Endothelial cell of umbilical vein (primary cell): ENCODE measurements at regions not wholly inside any gene's neighbourhood (a gene's known extent, or its start where the extent isn't known, plus 50 kb on each side); places are given as distances from the start of the nearest gene placed in this dataset.

ENCODE experiments used
- POLR2A ChIP-seq: IDR thresholded peaks from 2 replicates; pipeline ENCODE4 v1.6.1; 2012; ENCODE audit warnings: low read depth, mild to moderate bottlenecking, control low read depth, low read length
- POLR2AphosphoS5 ChIP-seq: IDR thresholded peaks from 2 replicates; pipeline ENCODE4 v1.6.1; 2012; ENCODE audit warnings: low read depth, mild to moderate bottlenecking, control low read depth, low read length, moderate library complexity; ENCODE audit not compliant: insufficient read depth
- TF ChIP-seq, protein P1 (sequence below), 2 donors: IDR thresholded peaks; 1 replicate in 1 of 2; 2 replicates in 1 of 2; pipeline ENCODE4 v1.5.1; 2011; ENCODE audit warnings: low read length in 2 of 2, mild to moderate bottlenecking in 2 of 2, moderate library complexity in 2 of 2, control low read depth in 1 of 2, inconsistent platforms in 1 of 2, low read depth in 1 of 2; ENCODE audit not compliant: insufficient read depth in 1 of 2; ENCODE audit errors: extremely low read depth in 1 of 2
- TF ChIP-seq, protein P2 (sequence below): IDR thresholded peaks from 2 replicates; pipeline ENCODE4 v1.6.1; 2011; ENCODE audit not compliant: insufficient read depth, insufficient read length

DNA sequence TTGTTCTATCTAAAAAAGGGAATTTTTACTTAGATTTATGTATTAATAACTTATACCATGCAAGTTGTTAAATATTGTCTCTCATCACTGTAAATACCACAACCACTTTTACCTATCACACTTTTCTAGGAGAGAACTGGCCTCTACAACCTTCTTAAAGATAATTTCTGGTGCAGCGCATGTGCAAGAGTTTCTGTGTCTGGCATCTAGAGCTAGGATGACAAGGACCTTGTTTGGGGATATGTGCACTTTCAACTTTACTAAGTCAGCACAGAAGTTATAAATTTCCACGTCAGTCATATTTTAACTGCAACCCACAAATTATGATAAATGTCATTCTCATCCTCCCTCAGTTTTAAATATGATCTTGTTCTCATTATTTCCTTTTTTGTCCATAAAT lies 156.9 kb upstream of the ADCY1 start:
- TF ChIP-seq, protein P1, sequence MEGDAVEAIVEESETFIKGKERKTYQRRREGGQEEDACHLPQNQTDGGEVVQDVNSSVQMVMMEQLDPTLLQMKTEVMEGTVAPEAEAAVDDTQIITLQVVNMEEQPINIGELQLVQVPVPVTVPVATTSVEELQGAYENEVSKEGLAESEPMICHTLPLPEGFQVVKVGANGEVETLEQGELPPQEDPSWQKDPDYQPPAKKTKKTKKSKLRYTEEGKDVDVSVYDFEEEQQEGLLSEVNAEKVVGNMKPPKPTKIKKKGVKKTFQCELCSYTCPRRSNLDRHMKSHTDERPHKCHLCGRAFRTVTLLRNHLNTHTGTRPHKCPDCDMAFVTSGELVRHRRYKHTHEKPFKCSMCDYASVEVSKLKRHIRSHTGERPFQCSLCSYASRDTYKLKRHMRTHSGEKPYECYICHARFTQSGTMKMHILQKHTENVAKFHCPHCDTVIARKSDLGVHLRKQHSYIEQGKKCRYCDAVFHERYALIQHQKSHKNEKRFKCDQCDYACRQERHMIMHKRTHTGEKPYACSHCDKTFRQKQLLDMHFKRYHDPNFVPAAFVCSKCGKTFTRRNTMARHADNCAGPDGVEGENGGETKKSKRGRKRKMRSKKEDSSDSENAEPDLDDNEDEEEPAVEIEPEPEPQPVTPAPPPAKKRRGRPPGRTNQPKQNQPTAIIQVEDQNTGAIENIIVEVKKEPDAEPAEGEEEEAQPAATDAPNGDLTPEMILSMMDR (IDR thresholded peaks at IDR 0.05; ENCODE audit: extremely low read depth in 1 of 2, insufficient read depth in 1 of 2, low read depth in 1 of 2, low read length in 2 of 2), result no peak
- no peak for TF ChIP-seq POLR2A
- TF ChIP-seq, protein P2, sequence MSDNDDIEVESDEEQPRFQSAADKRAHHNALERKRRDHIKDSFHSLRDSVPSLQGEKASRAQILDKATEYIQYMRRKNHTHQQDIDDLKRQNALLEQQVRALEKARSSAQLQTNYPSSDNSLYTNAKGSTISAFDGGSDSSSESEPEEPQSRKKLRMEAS, result no peak
- TF ChIP-seq POLR2AphosphoS5, result no peak
